OCI-LY3 (cell line): ENCODE measurements at regions not wholly inside any gene's neighbourhood (a gene's known extent, or its start where the extent isn't known, plus 50 kb on each side); places are given as distances from the start of the nearest gene placed in this dataset.

Experiments
- EZH2phosphoT487 ChIP-seq: fragments of 200-600 bp; shearing (Covaris generic); IDR thresholded peaks from 2 replicates; pipeline ENCODE4 v1.6.1; 2018; ENCODE audit warnings: antibody characterized with exemption, mixed run types, low read depth
- TF ChIP-seq, protein P1 (sequence below): fragments of 200-600, 300-600 bp; sonication (generic); IDR thresholded peaks from 2 replicates; pipeline ENCODE4 v1.5.1; 2014; ENCODE audit warnings: antibody characterized with exemption, low read length, low read depth

GRCh38 chr18:55934821-55935220 is 346.8 kb upstream of the TCF4 start:
- TF ChIP-seq, protein P1, sequence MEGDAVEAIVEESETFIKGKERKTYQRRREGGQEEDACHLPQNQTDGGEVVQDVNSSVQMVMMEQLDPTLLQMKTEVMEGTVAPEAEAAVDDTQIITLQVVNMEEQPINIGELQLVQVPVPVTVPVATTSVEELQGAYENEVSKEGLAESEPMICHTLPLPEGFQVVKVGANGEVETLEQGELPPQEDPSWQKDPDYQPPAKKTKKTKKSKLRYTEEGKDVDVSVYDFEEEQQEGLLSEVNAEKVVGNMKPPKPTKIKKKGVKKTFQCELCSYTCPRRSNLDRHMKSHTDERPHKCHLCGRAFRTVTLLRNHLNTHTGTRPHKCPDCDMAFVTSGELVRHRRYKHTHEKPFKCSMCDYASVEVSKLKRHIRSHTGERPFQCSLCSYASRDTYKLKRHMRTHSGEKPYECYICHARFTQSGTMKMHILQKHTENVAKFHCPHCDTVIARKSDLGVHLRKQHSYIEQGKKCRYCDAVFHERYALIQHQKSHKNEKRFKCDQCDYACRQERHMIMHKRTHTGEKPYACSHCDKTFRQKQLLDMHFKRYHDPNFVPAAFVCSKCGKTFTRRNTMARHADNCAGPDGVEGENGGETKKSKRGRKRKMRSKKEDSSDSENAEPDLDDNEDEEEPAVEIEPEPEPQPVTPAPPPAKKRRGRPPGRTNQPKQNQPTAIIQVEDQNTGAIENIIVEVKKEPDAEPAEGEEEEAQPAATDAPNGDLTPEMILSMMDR: no peak
- TF ChIP-seq EZH2phosphoT487: no peak
